OCI-LY3 (cell line): ENCODE measurements at regions not wholly inside any gene's neighbourhood (a gene's known extent, or its start where the extent isn't known, plus 50 kb on each side); places are given as distances from the start of the nearest gene placed in this dataset.

Experiments used
- CTCF ChIP-seq: fragments of 200-600, 300-600 bp; sonication (generic); IDR thresholded peaks from 2 replicates; pipeline ENCODE4 v1.5.1; 2014; ENCODE audit warnings: antibody characterized with exemption, low read length, low read depth
- EZH2phosphoT487 ChIP-seq: fragments of 200-600 bp; shearing (Covaris generic); IDR thresholded peaks from 2 replicates; pipeline ENCODE4 v1.6.1; 2018; ENCODE audit warnings: antibody characterized with exemption, mixed run types, low read depth

- TF ChIP-seq CTCF (peak; percentile 59), EZH2phosphoT487 (no peak)
These were observed 987.0 kb downstream of the DIAPH3 start for GRCh38 chr13:59176775-59177174.
